Ishikawa (cell line): ENCODE measurements at regions not wholly inside any gene's neighbourhood (a gene's known extent, or its start where the extent isn't known, plus 50 kb on each side); places are given as distances from the start of the nearest gene placed in this dataset.

Experiments
- CEBPB ChIP-seq: IDR thresholded peaks from 2 replicates; pipeline ENCODE4 v1.6.1; 2012
- CREB1 ChIP-seq: IDR thresholded peaks from 2 replicates; pipeline ENCODE4 v1.6.1; 2012; ENCODE audit warnings: low read depth
- EGR1 ChIP-seq: IDR thresholded peaks from 2 replicates; pipeline ENCODE4 v1.6.1; 2012
- EP300 ChIP-seq: IDR thresholded peaks from 2 replicates; pipeline ENCODE4 v1.6.1; 2012; ENCODE audit warnings: borderline replicate concordance
- FOXM1 ChIP-seq: IDR thresholded peaks from 2 replicates; pipeline ENCODE4 v1.6.1; 2012; ENCODE audit warnings: low read depth, borderline replicate concordance
- NFIC ChIP-seq: IDR thresholded peaks from 2 replicates; pipeline ENCODE4 v1.6.1; 2012
- RAD21 ChIP-seq: IDR thresholded peaks from 2 replicates; pipeline ENCODE4 v1.6.1; 2012; ENCODE audit warnings: low read depth
- REST ChIP-seq: IDR thresholded peaks from 2 replicates; pipeline ENCODE4 v1.6.1; 2012; ENCODE audit warnings: low read depth, mild to moderate bottlenecking
- TAF1 ChIP-seq: IDR thresholded peaks from 2 replicates; pipeline ENCODE4 v1.6.1; 2012; ENCODE audit warnings: low read depth, mild to moderate bottlenecking
- TEAD4 ChIP-seq: IDR thresholded peaks from 2 replicates; pipeline ENCODE4 v1.6.1; 2012
- USF1 ChIP-seq: IDR thresholded peaks from 2 replicates; pipeline ENCODE4 v1.6.1; 2012
- YY1 ChIP-seq: IDR thresholded peaks from 2 replicates; pipeline ENCODE4 v1.6.1; 2012; ENCODE audit warnings: low read depth
- ZBTB7A ChIP-seq: IDR thresholded peaks from 2 replicates; pipeline ENCODE4 v1.6.1; 2012; ENCODE audit warnings: low read depth
- TF ChIP-seq, protein P1 (sequence below): IDR thresholded peaks from 2 replicates; pipeline ENCODE4 v1.6.1; 2012

- TF ChIP-seq CREB1 = no peak
- TF ChIP-seq TEAD4 = no peak
- TF ChIP-seq ZBTB7A = no peak
- TF ChIP-seq REST = no peak
- TF ChIP-seq TAF1 = no peak
- no peak for TF ChIP-seq YY1
- no peak for TF ChIP-seq FOXM1
- no peak for TF ChIP-seq EGR1
- TF ChIP-seq, protein P1, sequence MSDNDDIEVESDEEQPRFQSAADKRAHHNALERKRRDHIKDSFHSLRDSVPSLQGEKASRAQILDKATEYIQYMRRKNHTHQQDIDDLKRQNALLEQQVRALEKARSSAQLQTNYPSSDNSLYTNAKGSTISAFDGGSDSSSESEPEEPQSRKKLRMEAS = no peak
Measured at GRCh38 chr11:15493066-15493465, 378.3 kb downstream of the INSC start.

GRCh38 chr11:15493921-15494620, 379.3 kb downstream of the INSC start:
- TF ChIP-seq NFIC (peak; percentile 52), EP300 (no peak), FOXM1 (no peak), YY1 (no peak), TAF1 (no peak), EGR1 (no peak)

DNA sequence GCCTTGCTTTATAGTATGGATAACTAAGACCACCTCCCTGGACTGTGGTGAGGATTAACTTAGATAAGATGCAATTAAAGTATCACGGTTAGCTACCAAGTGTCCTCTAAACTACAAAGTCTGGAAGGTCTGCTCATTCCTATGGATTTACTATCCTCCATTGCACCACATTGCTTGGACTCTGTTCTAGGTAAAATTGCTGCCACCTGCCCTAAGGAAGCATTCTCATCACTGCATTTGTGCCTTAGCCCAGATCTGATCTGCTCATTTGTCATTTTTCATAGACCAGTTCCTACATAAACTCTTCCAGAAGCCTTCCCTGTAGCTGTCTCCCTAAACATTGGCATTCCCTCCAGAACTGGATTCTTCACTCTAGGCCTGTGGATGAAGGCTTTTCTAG, 380.0 kb downstream of the INSC start:
- no peak for TF ChIP-seq TAF1
- TF ChIP-seq EGR1 = no peak
- no peak for TF ChIP-seq USF1
- TF ChIP-seq EP300 = no peak
- TF ChIP-seq RAD21 = no peak

DNA sequence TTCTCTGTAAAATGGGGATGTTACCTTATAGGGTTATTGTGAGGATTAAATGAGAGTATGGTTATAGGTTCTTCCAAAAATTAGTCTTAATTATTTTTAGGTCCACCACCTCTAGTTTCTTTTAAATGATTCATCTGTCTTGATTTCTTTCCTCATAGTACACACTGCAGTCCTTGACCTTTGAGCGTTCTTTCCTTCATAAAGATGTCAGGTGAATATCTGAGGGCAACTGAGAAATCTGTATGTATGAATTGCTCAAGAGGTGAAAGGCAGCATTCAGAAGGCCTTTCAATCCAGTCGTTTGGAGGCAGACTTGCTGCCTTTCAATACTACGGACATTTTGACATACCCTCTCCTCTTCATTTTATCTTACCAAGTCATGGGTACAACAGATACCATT, 380.7 kb downstream of the INSC start:
- TF ChIP-seq CEBPB (no peak), YY1 (no peak), NFIC (no peak), EGR1 (no peak), TAF1 (no peak), FOXM1 (no peak), CREB1 (no peak), REST (no peak), ZBTB7A (no peak)
- TF ChIP-seq, protein P1 = no peak

DNA sequence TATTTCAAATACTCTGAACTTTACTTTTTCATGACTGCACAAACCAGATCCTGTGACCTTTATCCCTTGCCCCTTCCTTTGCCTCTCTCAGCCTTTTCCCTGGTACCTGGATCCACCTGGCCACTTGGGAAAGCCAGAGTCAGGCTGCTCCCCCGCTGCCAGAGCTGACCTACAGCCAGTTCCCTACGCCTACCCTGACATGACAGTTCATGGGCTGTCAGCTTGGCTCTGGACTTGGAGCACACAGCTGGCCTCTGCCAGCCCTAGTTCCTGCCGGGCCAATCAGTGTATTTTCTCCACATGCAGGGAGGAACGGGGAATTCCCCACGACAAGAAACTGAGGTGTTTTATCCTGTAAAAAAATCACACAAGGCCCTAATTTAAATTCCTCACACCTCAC, 382.6 kb downstream of the INSC start:
- TF ChIP-seq YY1 (no peak), REST (no peak), FOXM1 (no peak), ZBTB7A (no peak), TEAD4 (no peak), TAF1 (no peak), CEBPB (no peak)
- TF ChIP-seq, protein P1 = no peak
